HG02571 (cell line): ENCODE measurements at regions not wholly inside any gene's neighbourhood (a gene's known extent, or its start where the extent isn't known, plus 50 kb on each side); places are given as distances from the start of the nearest gene placed in this dataset.
"Not testable (repeated sequence)": the region's sequence is repeated elsewhere in the genome, so short reads cannot be mapped to it uniquely, and the experiment has no call there.

Experiments
- ATAC-seq: cut with Tn5 transposase; IDR thresholded peaks from one replicate; pipeline ENCODE4 v1.9.1; 2021; ENCODE audit warnings: mild to moderate bottlenecking, moderate library complexity; ENCODE audit not compliant: unreplicated experiment

- ATAC-seq = no peak
Observed at GRCh38 chr2:208607694-208608093, 201.1 kb downstream of the PTH2R start.

GRCh38 chr2:208608122-208608835 lies 201.7 kb downstream of the PTH2R start:
- ATAC-seq = no peak

- ATAC-seq = no peak
Observed at GRCh38 chr2:208609166-208609804, 202.7 kb downstream of the PTH2R start.

GRCh38 chr2:208615675-208616074 lies 209.1 kb downstream of the PTH2R start:
- not testable (repeated sequence) for ATAC-seq

GRCh38 chr2:208618220-208618619 lies 211.6 kb downstream of the PTH2R start:
- no peak for ATAC-seq

GRCh38 chr2:208619993-208620392 lies 213.4 kb downstream of the PTH2R start:
- no peak for ATAC-seq

- no peak for ATAC-seq
Observed at GRCh38 chr2:208620487-208620978, 213.9 kb downstream of the PTH2R start.

- ATAC-seq = no peak
Observed at GRCh38 chr2:208627110-208627884, 220.7 kb downstream of the PTH2R start.

- ATAC-seq = no peak
Observed at GRCh38 chr2:208627916-208628315, 221.3 kb downstream of the PTH2R start.

GRCh38 chr2:208638059-208638458 lies 231.5 kb downstream of the PTH2R start:
- no peak for ATAC-seq

GRCh38 chr2:208642125-208642779 lies 235.7 kb downstream of the PTH2R start:
- ATAC-seq = no peak

GRCh38 chr2:208643145-208643544 lies 236.6 kb downstream of the PTH2R start:
- no peak for ATAC-seq

- no peak for ATAC-seq
Observed at GRCh38 chr2:208645226-208645625, 238.6 kb downstream of the PTH2R start.

GRCh38 chr2:208648368-208648767 lies 241.8 kb downstream of the PTH2R start:
- no peak for ATAC-seq

GRCh38 chr2:208653383-208653782 lies 246.8 kb downstream of the PTH2R start:
- no peak for ATAC-seq

- ATAC-seq = no peak
Observed at GRCh38 chr2:208654056-208654455, 247.5 kb downstream of the PTH2R start.

- ATAC-seq = no peak
Observed at GRCh38 chr2:208657468-208657867, 250.9 kb downstream of the PTH2R start.

- no peak for ATAC-seq
Observed at GRCh38 chr2:208669394-208669793, 262.8 kb downstream of the PTH2R start.

- ATAC-seq = no peak
Observed at GRCh38 chr2:208671284-208671683, 264.7 kb downstream of the PTH2R start.

GRCh38 chr2:208671886-208672680 lies 265.5 kb downstream of the PTH2R start:
- ATAC-seq = no peak
